CD14-positive monocyte (primary cell): ENCODE measurements at regions not wholly inside any gene's neighbourhood (a gene's known extent, or its start where the extent isn't known, plus 50 kb on each side); places are given as distances from the start of the nearest gene placed in this dataset.
"Not testable (repeated sequence)": the region's sequence is repeated elsewhere in the genome, so short reads cannot be mapped to it uniquely, and the experiment has no call there.

Experiments
- DNase-seq, 3 donors: peaks; one replicate each; pipeline ENCODE4 v3.0.0-alpha.2; 2011 to 2022
- H2AFZ ChIP-seq: 2 replicates; pipeline ENCODE4 v1.6.0; 2012; ENCODE audit warnings: mild to moderate bottlenecking, low read depth, low read length, inconsistent platforms; ENCODE audit not compliant: insufficient read depth, poor library complexity, severe bottlenecking
- H3K27ac ChIP-seq, 2 donors: 1 replicate in 1 of 2; 2 replicates in 1 of 2; pipeline ENCODE4 v1.5.1; 2012 to 2013; ENCODE audit warnings: low read length in 2 of 2, control low read depth in 1 of 2, inconsistent platforms in 1 of 2, low read depth in 1 of 2, mild to moderate bottlenecking in 1 of 2
- H3K27me3 ChIP-seq, 2 donors: one replicate each; pipeline versions ENCODE4 v1.6.0 to v1.6.1; 2011 to 2013; ENCODE audit warnings: low read length in 2 of 2; ENCODE audit not compliant: control insufficient read depth in 2 of 2, insufficient read depth in 2 of 2
- H3K36me3 ChIP-seq, 2 donors: replicated peaks in 1 of 2; 1 replicate in 1 of 2; 2 replicates in 1 of 2; pipeline versions ENCODE4 v1.5.1 to v1.6.1; 2012 to 2013; ENCODE audit warnings: low read length in 2 of 2, control low read depth in 1 of 2, inconsistent platforms in 1 of 2, mild to moderate bottlenecking in 1 of 2; ENCODE audit not compliant: insufficient read depth in 2 of 2, control insufficient read depth in 1 of 2
- H3K4me1 ChIP-seq, 2 donors: 1 replicate in 1 of 2; 2 replicates in 1 of 2; pipeline versions ENCODE4 v1.5.1 to v1.6.1; 2012 to 2013; ENCODE audit warnings: low read length in 2 of 2, control low read depth in 1 of 2, inconsistent platforms in 1 of 2, mild to moderate bottlenecking in 1 of 2, moderate library complexity in 1 of 2; ENCODE audit not compliant: insufficient read depth in 2 of 2, control insufficient read depth in 1 of 2
- H3K4me2 ChIP-seq: replicated peaks from 2 replicates; pipeline ENCODE3; 2012; ENCODE audit warnings: low read length, moderate library complexity, mild to moderate bottlenecking; ENCODE audit not compliant: poor library complexity, severe bottlenecking; ENCODE audit errors: extremely low read depth
- H3K4me3 ChIP-seq, 3 experiments: fragments of 200-600 bp in 1 of 3; sonication (generic) in 1 of 3; replicated peaks in 1 of 3; 1 replicate in 2 of 3; 2 replicates in 1 of 3; pipeline ENCODE4 v1.5.1; 2011 to 2013; ENCODE audit warnings: low read length in 3 of 3, mild to moderate bottlenecking in 3 of 3, control low read depth in 2 of 3, low read depth in 2 of 3, inconsistent platforms in 1 of 3, moderate library complexity in 1 of 3
- H3K79me2 ChIP-seq: 2 replicates; pipeline ENCODE4 v1.6.0; 2012; ENCODE audit warnings: mild to moderate bottlenecking, control low read depth, inconsistent platforms, low read length, moderate library complexity; ENCODE audit not compliant: insufficient read depth
- H3K9ac ChIP-seq: 2 replicates; pipeline ENCODE4 v1.6.0; 2017; ENCODE audit warnings: low read length, mild to moderate bottlenecking; ENCODE audit not compliant: insufficient read depth, poor library complexity, severe bottlenecking
- H3K9me3 ChIP-seq, 2 donors: replicated peaks in 1 of 2; 1 replicate in 1 of 2; 2 replicates in 1 of 2; pipeline versions ENCODE4 v1.5.1 to v1.6.1; 2012 to 2013; ENCODE audit warnings: low read length in 2 of 2, control low read depth in 1 of 2; ENCODE audit not compliant: control insufficient read depth in 1 of 2, insufficient read depth in 1 of 2
- H4K20me1 ChIP-seq: 2 replicates; pipeline ENCODE4 v1.6.0; 2012; ENCODE audit warnings: mild to moderate bottlenecking, low read length, control low read depth, moderate library complexity; ENCODE audit not compliant: insufficient read depth
- H3K27ac Mint-ChIP-seq, 7 donors: one replicate each; pipeline ENCODE4 v1.8.0; 2020; ENCODE audit warnings: mild to moderate bottlenecking in 7 of 7, mixed read lengths in 7 of 7, moderate library complexity in 6 of 7, inconsistent platforms in 2 of 7
- H3K27me3 Mint-ChIP-seq, 3 donors: one replicate each; pipeline ENCODE4 v1.8.0; 2021 to 2022; ENCODE audit warnings: low read depth in 3 of 3, mild to moderate bottlenecking in 3 of 3, mixed read lengths in 3 of 3, moderate library complexity in 3 of 3, inconsistent platforms in 1 of 3
- H3K36me3 Mint-ChIP-seq, 2 donors: one replicate each; pipeline ENCODE4 v1.8.0; 2020; ENCODE audit warnings: mixed read lengths in 2 of 2, inconsistent platforms in 1 of 2, mild to moderate bottlenecking in 1 of 2
- H3K4me1 Mint-ChIP-seq: one replicate; pipeline ENCODE4 v1.8.0; 2020; ENCODE audit warnings: mild to moderate bottlenecking, mixed read lengths
- H3K4me3 Mint-ChIP-seq, 2 donors: one replicate each; pipeline ENCODE4 v1.8.0; 2020; ENCODE audit warnings: mild to moderate bottlenecking in 2 of 2, mixed read lengths in 2 of 2, moderate library complexity in 1 of 2
- H3K9me3 Mint-ChIP-seq, 7 donors: one replicate each; pipeline ENCODE4 v1.8.0; 2020 to 2022; ENCODE audit warnings: mixed read lengths in 7 of 7, mild to moderate bottlenecking in 6 of 7, moderate library complexity in 6 of 7, inconsistent platforms in 2 of 7
- WGBS: methylation state at CpG from one replicate; pipeline ENCODE4 v1.1.5; 2013; ENCODE audit warnings: missing lambda C conversion rate; ENCODE audit not compliant: insufficient coverage; 5-methylcytosine and 5-hydroxymethylcytosine counted together
- intact Hi-C, 2 donors: fragments of 100-400 bp; cut with micrococcal nuclease; formaldehyde crosslinking; loops; one replicate each; pipeline versions ENCODE4 v1.15.0 to v1.15.1; 2023
- TF ChIP-seq, protein P1 (sequence below): fragments of 200-600 bp; IDR thresholded peaks from one replicate; pipeline ENCODE4 v1.8.0; 2022; ENCODE audit warnings: antibody characterized with exemption, mild to moderate bottlenecking

DNA sequence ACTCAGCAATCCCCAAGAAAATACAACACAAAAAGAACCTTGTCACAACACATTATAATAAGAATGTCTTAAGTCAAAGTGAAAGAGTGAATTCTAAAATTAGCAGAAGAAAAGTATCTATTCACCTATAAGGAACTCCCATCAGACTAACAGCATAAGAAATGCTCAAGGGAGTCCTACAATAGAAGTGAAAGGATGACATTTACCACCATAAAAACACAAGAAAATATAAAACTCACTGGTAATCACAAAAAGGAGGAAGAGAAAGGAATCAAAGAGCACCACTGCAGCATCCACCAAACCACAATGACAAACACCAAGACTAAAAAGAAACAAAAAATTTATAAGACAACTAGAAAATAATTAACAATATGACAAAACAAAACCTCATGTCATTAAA is 257.0 kb upstream of the AGTR2 start:
- no peaks in the 10 kb centered on the region for H3K4me1 ChIP-seq
- H3K9me3 Mint-ChIP-seq, result peaks cover 3 to 28% (median 13%) of the 10 kb centered on the region in 7 donors
- intact Hi-C loops, result no loop called here

DNA sequence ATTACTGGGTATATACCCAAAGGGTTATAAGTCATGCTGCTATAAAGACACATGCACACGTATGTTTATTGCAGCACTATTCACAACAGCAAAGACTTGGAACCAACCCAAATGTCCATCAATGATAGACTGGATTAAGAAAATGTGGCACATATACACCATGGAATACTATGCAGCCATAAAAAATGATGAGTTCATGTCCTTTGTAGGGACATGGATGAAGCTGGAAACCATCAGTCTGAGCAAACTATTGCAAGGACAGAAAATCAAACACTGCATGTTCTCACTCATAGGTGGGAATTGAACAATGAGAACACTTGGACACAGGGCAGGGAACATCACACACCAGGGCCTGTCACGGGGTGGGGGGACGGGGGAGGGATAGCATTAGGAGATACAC is 254.9 kb upstream of the AGTR2 start:
- H3K4me2 ChIP-seq, H3K27ac Mint-ChIP-seq, H3K4me3 Mint-ChIP-seq, H3K4me1 Mint-ChIP-seq, H3K79me2 ChIP-seq, H2AFZ ChIP-seq, H4K20me1 ChIP-seq, H3K4me3 ChIP-seq, intact Hi-C loops, H3K36me3 ChIP-seq, H3K9ac ChIP-seq, H3K36me3 Mint-ChIP-seq, H3K27ac ChIP-seq, H3K4me1 ChIP-seq, H3K27me3 ChIP-seq, DNase-seq: not testable (repeated sequence)
- peaks cover 5 to 41% (median 14%) of the 10 kb centered on the region in 7 donors for H3K9me3 Mint-ChIP-seq
- peaks cover 0 to 16% (median 0%) of the 10 kb centered on the region in 3 donors for H3K27me3 Mint-ChIP-seq
- H3K9me3 ChIP-seq, result peaks cover 16 to 21% of the 10 kb centered on the region in 2 donors
- WGBS, result no CpG with 5 or more reads among the region's 3 CpGs

More for the DNA sequence above, 257.0 kb upstream of the AGTR2 start:
- Mint-ChIP-seq H3K36me3 (no peaks in the 10 kb centered on the region), H3K4me1 (no peaks in the 10 kb centered on the region), H3K27ac (no peak overlapping the region), H3K27me3 (peaks cover 0 to 19% (median 0%) of the 10 kb centered on the region in 3 donors), H3K4me3 (no peak overlapping the region)
- no peak overlapping the region for H2AFZ ChIP-seq
- no peak for DNase-seq
- no peaks in the 10 kb centered on the region for H3K79me2 ChIP-seq
- no peak overlapping the region for H3K9ac ChIP-seq
- no peaks in the 10 kb centered on the region for H3K36me3 ChIP-seq
- peaks cover 19 to 21% of the 10 kb centered on the region in 2 donors for H3K9me3 ChIP-seq
- H3K4me2 ChIP-seq, result no peak overlapping the region
- H4K20me1 ChIP-seq, result no peaks in the 10 kb centered on the region
- no peaks in the 10 kb centered on the region for H3K27me3 ChIP-seq
- H3K27ac ChIP-seq, result no peak overlapping the region
- TF ChIP-seq, protein P1, sequence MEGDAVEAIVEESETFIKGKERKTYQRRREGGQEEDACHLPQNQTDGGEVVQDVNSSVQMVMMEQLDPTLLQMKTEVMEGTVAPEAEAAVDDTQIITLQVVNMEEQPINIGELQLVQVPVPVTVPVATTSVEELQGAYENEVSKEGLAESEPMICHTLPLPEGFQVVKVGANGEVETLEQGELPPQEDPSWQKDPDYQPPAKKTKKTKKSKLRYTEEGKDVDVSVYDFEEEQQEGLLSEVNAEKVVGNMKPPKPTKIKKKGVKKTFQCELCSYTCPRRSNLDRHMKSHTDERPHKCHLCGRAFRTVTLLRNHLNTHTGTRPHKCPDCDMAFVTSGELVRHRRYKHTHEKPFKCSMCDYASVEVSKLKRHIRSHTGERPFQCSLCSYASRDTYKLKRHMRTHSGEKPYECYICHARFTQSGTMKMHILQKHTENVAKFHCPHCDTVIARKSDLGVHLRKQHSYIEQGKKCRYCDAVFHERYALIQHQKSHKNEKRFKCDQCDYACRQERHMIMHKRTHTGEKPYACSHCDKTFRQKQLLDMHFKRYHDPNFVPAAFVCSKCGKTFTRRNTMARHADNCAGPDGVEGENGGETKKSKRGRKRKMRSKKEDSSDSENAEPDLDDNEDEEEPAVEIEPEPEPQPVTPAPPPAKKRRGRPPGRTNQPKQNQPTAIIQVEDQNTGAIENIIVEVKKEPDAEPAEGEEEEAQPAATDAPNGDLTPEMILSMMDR, result no peak
- H3K4me3 ChIP-seq, result no peak overlapping the region
